GM12878 (cell line): ENCODE measurements at regions not wholly inside any gene's neighbourhood (a gene's known extent, or its start where the extent isn't known, plus 50 kb on each side); places are given as distances from the start of the nearest gene placed in this dataset.

Experiments used
- ATAC-seq: fragments of 200-7000 bp; cut with Tn5 transposase; 3 replicates; pipeline ENCODE4 v1.9.1; 2020; ENCODE audit warnings: mild to moderate bottlenecking, moderate library complexity
- BruUV-seq: library from RNA; stranded (reverse); fragments of 400-500 nt; replicated peaks from 2 replicates; lab custom pipeline; 2021; lab: Mats Ljungman, UMichigan
- CTCF ChIA-PET: fragments of 300-600 bp; sonication (Branson Sonifier 250); formaldehyde crosslinking; extraction: SDS; loops from one replicate; lab custom pipeline; 2021; ENCODE audit warnings: inconsistent platforms; lab: Yijun Ruan, JAX
- POLR2A ChIA-PET: fragments of 350-600 bp; formaldehyde crosslinking; extraction: SDS; loops from one replicate; lab custom pipeline; 2021; ENCODE audit warnings: inconsistent platforms; lab: Charles Lee
- RAD21 ChIA-PET: fragments of 300-600 bp; sonication (Branson Sonifier 250); formaldehyde crosslinking; loops from one replicate; lab custom pipeline; 2023; ENCODE audit warnings: antibody characterized with exemption; ENCODE audit not compliant: unreplicated experiment; lab: Charles Lee
- SMC1A ChIA-PET: fragments of 300-600 bp; sonication (Branson Sonifier 250); formaldehyde crosslinking; loops from one replicate; lab custom pipeline; 2023; ENCODE audit not compliant: unreplicated experiment, uncharacterized antibody; lab: Charles Lee
- DNase-seq: peaks from one replicate; pipeline ENCODE4 v3.0.0-alpha.2; 2011; ENCODE audit warnings: low read depth, low spot score
- FAIRE-seq: peaks from 3 replicates; lab custom pipeline; 2011; peaks lifted over from hg19 to GRCh38; lab: Jason Lieb, UNC
- H2AFZ ChIP-seq: 2 replicates; pipeline ENCODE4 v1.6.0; 2011; ENCODE audit warnings: low read depth, low read length, control low read depth; ENCODE audit not compliant: control insufficient read depth
- H3K27ac ChIP-seq: 2 replicates; pipeline ENCODE4 v1.5.1; 2011; ENCODE audit warnings: control low read depth; ENCODE audit not compliant: control insufficient read depth, insufficient read depth
- H3K27me3 ChIP-seq, 2 experiments: replicated peaks in 1 of 2; 2 replicates each; pipeline versions ENCODE4 v1.6.0 to v1.6.1; 2011; ENCODE audit warnings: low read length in 1 of 2; ENCODE audit not compliant: control insufficient read depth in 2 of 2, insufficient read depth in 2 of 2
- H3K36me3 ChIP-seq, 2 experiments: 2 replicates each; pipeline ENCODE4 v1.5.1; 2011; ENCODE audit warnings: low read length in 1 of 2; ENCODE audit not compliant: control insufficient read depth in 2 of 2, insufficient read depth in 2 of 2
- H3K4me1 ChIP-seq: 2 replicates; pipeline ENCODE4 v1.6.1; 2011; ENCODE audit warnings: mild to moderate bottlenecking, low read length, moderate library complexity, mixed read lengths; ENCODE audit not compliant: control insufficient read depth, insufficient read depth
- H3K4me2 ChIP-seq: 2 replicates; pipeline ENCODE4 v1.6.0; 2011; ENCODE audit warnings: control low read depth; ENCODE audit not compliant: control insufficient read depth, insufficient read depth
- H3K4me3 ChIP-seq: fragments of 200-600 bp; sonication (generic); 2 replicates; pipeline ENCODE4 v1.5.1; 2016
- H3K79me2 ChIP-seq: 2 replicates; pipeline ENCODE4 v1.6.0; 2011; ENCODE audit warnings: low read length; ENCODE audit not compliant: control insufficient read depth, insufficient read depth
- H3K9ac ChIP-seq: 2 replicates; pipeline ENCODE4 v1.8.0; 2011; ENCODE audit warnings: low read length, control low read depth, mixed read lengths; ENCODE audit not compliant: control insufficient read depth, insufficient read depth
- H3K9me3 ChIP-seq: replicated peaks from 3 replicates; pipeline ENCODE4 v1.5.1; 2011; ENCODE audit warnings: mild to moderate bottlenecking, low read length; ENCODE audit not compliant: control insufficient read depth, insufficient read depth
- H4K20me1 ChIP-seq: 2 replicates; pipeline ENCODE4 v1.6.0; 2011; ENCODE audit not compliant: control insufficient read depth, insufficient read depth
- EP300 ChIP-seq, 2 experiments: fragments of 150-350 bp in 1 of 2; IDR thresholded peaks; 2 replicates each; pipeline ENCODE4 v1.6.1; 2011 to 2012; ENCODE audit warnings: low read depth in 2 of 2, low read length in 2 of 2, borderline replicate concordance in 1 of 2, improper control_type of control experiment in 1 of 2, inconsistent platforms in 1 of 2; ENCODE audit not compliant: control insufficient read depth in 1 of 2
- FOXM1 ChIP-seq: IDR thresholded peaks from 2 replicates; pipeline ENCODE4 v1.6.1; 2012; ENCODE audit warnings: low read depth, mild to moderate bottlenecking, inconsistent platforms, low read length, moderate library complexity
- GABPA ChIP-seq: IDR thresholded peaks from 2 replicates; pipeline ENCODE4 v1.6.1; 2014; ENCODE audit warnings: antibody characterized with exemption, low read depth, mild to moderate bottlenecking, inconsistent platforms
- HDAC2 ChIP-seq: fragments of 200-600 bp; sonication (generic); IDR thresholded peaks from 2 replicates; pipeline ENCODE4 v1.6.1; 2017
- KAT2A ChIP-seq: conservative IDR thresholded peaks from 2 replicates; pipeline ENCODE4 v1.6.1; 2011; ENCODE audit warnings: low read depth, low read length; ENCODE audit not compliant: control insufficient read depth
- PML ChIP-seq: IDR thresholded peaks from 2 replicates; pipeline ENCODE4 v1.6.1; 2012; ENCODE audit warnings: low read length, inconsistent platforms
- SMAD5 ChIP-seq: IDR thresholded peaks from 2 replicates; pipeline ENCODE4 v1.6.1; 2016; ENCODE audit warnings: antibody characterized with exemption, low read depth
- SMARCA5 ChIP-seq: fragments of 450-650 bp; IDR thresholded peaks from 2 replicates; pipeline ENCODE4 v1.6.1; 2017; ENCODE audit warnings: mild to moderate bottlenecking
- SMC3 ChIP-seq: IDR thresholded peaks from 2 replicates; pipeline ENCODE4 v1.6.1; 2011; ENCODE audit warnings: low read length, improper control_type of control experiment, borderline replicate concordance
- SPI1 ChIP-seq: IDR thresholded peaks from 2 replicates; pipeline ENCODE4 v1.6.1; 2011; ENCODE audit warnings: low read depth, mild to moderate bottlenecking, low read length, moderate library complexity, borderline replicate concordance; ENCODE audit not compliant: insufficient read depth
- SRF ChIP-seq, 2 experiments: IDR thresholded peaks; 2 replicates each; pipeline ENCODE4 v1.6.1; 2011; ENCODE audit warnings: low read depth in 2 of 2, low read length in 2 of 2, mild to moderate bottlenecking in 1 of 2, moderate library complexity in 1 of 2
- TCF7 ChIP-seq: IDR thresholded peaks from 2 replicates; pipeline ENCODE4 v1.6.1; 2014; ENCODE audit warnings: antibody characterized with exemption, borderline replicate concordance
- ZNF24 ChIP-seq: fragments of 450-650 bp; IDR thresholded peaks from 2 replicates; pipeline ENCODE4 v1.6.1; 2017; ENCODE audit warnings: antibody characterized with exemption, mild to moderate bottlenecking
- ZSCAN29 ChIP-seq: fragments of 450-650 bp; IDR thresholded peaks from 2 replicates; pipeline ENCODE4 v1.6.1; 2017; ENCODE audit warnings: mild to moderate bottlenecking, moderate library complexity
- WGBS: methylation state at CpG from one replicate; pipeline ENCODE4 v1.1.6; 2016; ENCODE audit warnings: low lambda C conversion rate; ENCODE audit not compliant: insufficient replicate concordance, insufficient coverage; ENCODE audit errors: missing lambda C conversion rate; 5-methylcytosine and 5-hydroxymethylcytosine counted together
- in situ Hi-C: fragments of 300-500 bp; cut with MboI; formaldehyde crosslinking; loops from 9 replicates; pipeline ENCODE4 v1.14.3; 2018; ENCODE audit warnings: mixed read lengths
- intact Hi-C: fragments of 100-400 bp; cut with micrococcal nuclease; formaldehyde crosslinking; loops from one replicate; pipeline ENCODE4 v1.14.2; 2022; ENCODE audit not compliant: unreplicated experiment
- TF ChIP-seq, protein P1 (sequence below): fragments of 450-650 bp; IDR thresholded peaks from 2 replicates; pipeline ENCODE4 v1.6.1; 2018; ENCODE audit warnings: borderline replicate concordance, mild to moderate bottlenecking; ENCODE audit not compliant: partially characterized antibody
- TF ChIP-seq, protein P2 (sequence below): fragments of 450-650 bp; IDR thresholded peaks from 2 replicates; pipeline ENCODE4 v1.6.1; 2017; ENCODE audit warnings: antibody characterized with exemption, mild to moderate bottlenecking, moderate library complexity

DNA sequence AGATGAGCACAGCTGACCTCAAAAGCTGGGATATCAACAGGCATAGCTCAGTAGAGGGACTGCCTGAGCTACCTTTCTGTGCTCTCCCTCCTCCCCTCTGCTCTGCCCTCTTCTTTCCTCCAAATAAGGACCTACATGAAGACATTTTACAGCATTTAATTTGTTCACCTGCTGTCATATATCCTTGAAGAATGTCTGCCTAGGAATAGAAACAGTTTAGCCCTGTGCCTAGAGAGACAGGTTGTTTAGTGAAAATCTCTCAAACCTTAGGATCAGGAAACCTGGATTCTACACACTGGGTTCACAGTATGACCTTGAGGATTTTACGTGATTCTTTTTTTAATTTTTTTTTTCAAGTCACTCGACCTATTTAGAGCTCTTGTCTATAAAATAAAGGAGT, 213.0 kb upstream of the SETBP1 start:
- H2AFZ ChIP-seq = no peak overlapping the region
- no peak overlapping the region for H3K4me3 ChIP-seq
- ChIA-PET POLR2A (no interaction called here), CTCF (interaction anchor here (0.9 kb wide), 1 partner anchor 874 kb away, joined by 3 read pairs; no protein-coding TSS in a partner anchor), SMC1A (no interaction called here), RAD21 (no interaction called here)
- DNase-seq = no peak
- no peaks in the 10 kb centered on the region for H4K20me1 ChIP-seq
- H3K9me3 ChIP-seq = no peaks in the 10 kb centered on the region
- ATAC-seq = no peak
- no peak for FAIRE-seq
- intact Hi-C loops (no loop called here), in situ Hi-C loops (no loop called here)
- H3K27me3 ChIP-seq = no peaks in the 10 kb centered on the region
- no peak overlapping the region for H3K4me2 ChIP-seq
- no peaks in the 10 kb centered on the region for H3K79me2 ChIP-seq
- no peak overlapping the region for H3K27ac ChIP-seq
- TF ChIP-seq SMAD5 = no peak
- TF ChIP-seq KAT2A = no peak
- TF ChIP-seq, protein P1, sequence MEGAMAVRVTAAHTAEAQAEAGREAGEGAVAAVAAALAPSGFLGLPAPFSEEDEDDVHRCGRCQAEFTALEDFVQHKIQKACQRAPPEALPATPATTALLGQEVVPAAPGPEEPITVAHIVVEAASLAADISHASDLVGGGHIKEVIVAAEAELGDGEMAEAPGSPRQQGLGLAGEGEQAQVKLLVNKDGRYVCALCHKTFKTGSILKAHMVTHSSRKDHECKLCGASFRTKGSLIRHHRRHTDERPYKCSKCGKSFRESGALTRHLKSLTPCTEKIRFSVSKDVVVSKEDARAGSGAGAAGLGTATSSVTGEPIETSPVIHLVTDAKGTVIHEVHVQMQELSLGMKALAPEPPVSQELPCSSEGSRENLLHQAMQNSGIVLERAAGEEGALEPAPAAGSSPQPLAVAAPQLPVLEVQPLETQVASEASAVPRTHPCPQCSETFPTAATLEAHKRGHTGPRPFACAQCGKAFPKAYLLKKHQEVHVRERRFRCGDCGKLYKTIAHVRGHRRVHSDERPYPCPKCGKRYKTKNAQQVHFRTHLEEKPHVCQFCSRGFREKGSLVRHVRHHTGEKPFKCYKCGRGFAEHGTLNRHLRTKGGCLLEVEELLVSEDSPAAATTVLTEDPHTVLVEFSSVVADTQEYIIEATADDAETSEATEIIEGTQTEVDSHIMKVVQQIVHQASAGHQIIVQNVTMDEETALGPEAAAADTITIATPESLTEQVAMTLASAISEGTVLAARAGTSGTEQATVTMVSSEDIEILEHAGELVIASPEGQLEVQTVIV = no peak
- TF ChIP-seq, protein P2, sequence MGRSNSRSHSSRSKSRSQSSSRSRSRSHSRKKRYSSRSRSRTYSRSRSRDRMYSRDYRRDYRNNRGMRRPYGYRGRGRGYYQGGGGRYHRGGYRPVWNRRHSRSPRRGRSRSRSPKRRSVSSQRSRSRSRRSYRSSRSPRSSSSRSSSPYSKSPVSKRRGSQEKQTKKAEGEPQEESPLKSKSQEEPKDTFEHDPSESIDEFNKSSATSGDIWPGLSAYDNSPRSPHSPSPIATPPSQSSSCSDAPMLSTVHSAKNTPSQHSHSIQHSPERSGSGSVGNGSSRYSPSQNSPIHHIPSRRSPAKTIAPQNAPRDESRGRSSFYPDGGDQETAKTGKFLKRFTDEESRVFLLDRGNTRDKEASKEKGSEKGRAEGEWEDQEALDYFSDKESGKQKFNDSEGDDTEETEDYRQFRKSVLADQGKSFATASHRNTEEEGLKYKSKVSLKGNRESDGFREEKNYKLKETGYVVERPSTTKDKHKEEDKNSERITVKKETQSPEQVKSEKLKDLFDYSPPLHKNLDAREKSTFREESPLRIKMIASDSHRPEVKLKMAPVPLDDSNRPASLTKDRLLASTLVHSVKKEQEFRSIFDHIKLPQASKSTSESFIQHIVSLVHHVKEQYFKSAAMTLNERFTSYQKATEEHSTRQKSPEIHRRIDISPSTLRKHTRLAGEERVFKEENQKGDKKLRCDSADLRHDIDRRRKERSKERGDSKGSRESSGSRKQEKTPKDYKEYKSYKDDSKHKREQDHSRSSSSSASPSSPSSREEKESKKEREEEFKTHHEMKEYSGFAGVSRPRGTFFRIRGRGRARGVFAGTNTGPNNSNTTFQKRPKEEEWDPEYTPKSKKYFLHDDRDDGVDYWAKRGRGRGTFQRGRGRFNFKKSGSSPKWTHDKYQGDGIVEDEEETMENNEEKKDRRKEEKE = no peak
- no peak for TF ChIP-seq EP300 (IDR thresholded peaks at IDR 0.05; ENCODE audit: borderline replicate concordance in 1 of 2, control insufficient read depth in 1 of 2, low read depth in 2 of 2, low read length in 2 of 2)
- TF ChIP-seq GABPA = no peak
- no peak for TF ChIP-seq TCF7
- TF ChIP-seq HDAC2 = no peak
- TF ChIP-seq ZNF24 = no peak
- TF ChIP-seq ZSCAN29 = no peak
- no peak for TF ChIP-seq SMC3
- TF ChIP-seq FOXM1 = no peak
- TF ChIP-seq SPI1 = no peak
- TF ChIP-seq SRF (IDR thresholded peaks at IDR 0.05; ENCODE audit: low read depth in 2 of 2, low read length in 2 of 2) = no peak
- no peak for TF ChIP-seq SMARCA5
- no peak for TF ChIP-seq PML
- no peak overlapping the region for H3K9ac ChIP-seq
- no TSS peak for BruUV-seq
- no peaks in the 10 kb centered on the region for H3K4me1 ChIP-seq
- 0% methylated on average over 2 of the region's 2 CpGs for WGBS
- no peaks in the 10 kb centered on the region for H3K36me3 ChIP-seq
